WTC11 (cell line): ENCODE measurements at regions not wholly inside any gene's neighbourhood (a gene's known extent, or its start where the extent isn't known, plus 50 kb on each side); places are given as distances from the start of the nearest gene placed in this dataset.

ENCODE experiments used
- ATAC-seq: fragments of 200-7000 bp; cut with Tn5 transposase; 2 replicates; pipeline ENCODE4 v1.10.0; 2021; ENCODE audit warnings: mild to moderate bottlenecking, moderate library complexity
- CTCF ChIA-PET: fragments of 300-600 bp; sonication (Branson Sonifier 250); formaldehyde crosslinking; loops from one replicate; lab custom pipeline; 2021; ENCODE audit warnings: antibody characterized with exemption; lab: Charles Lee
- POLR2A ChIA-PET: fragments of 350-600 bp; sonication (Branson Sonifier 250); formaldehyde crosslinking; loops from one replicate; lab custom pipeline; 2021; ENCODE audit warnings: antibody characterized with exemption; lab: Charles Lee
- DNase-seq: peaks from one replicate; pipeline ENCODE4 v3.0.0; 2021; ENCODE audit warnings: low spot score
- H3K27ac Mint-ChIP-seq: 2 replicates; pipeline ENCODE4 v1.8.0; 2021; ENCODE audit warnings: mixed read lengths
- H3K27me3 Mint-ChIP-seq: 2 replicates; pipeline ENCODE4 v1.8.0; 2021; ENCODE audit warnings: low read depth, mild to moderate bottlenecking, moderate library complexity, mixed read lengths
- H3K36me3 Mint-ChIP-seq: 2 replicates; pipeline ENCODE4 v1.8.0; 2021; ENCODE audit warnings: mixed read lengths
- H3K4me1 Mint-ChIP-seq: 2 replicates; pipeline ENCODE4 v1.8.0; 2022; ENCODE audit warnings: mixed read lengths
- H3K4me3 Mint-ChIP-seq: 2 replicates; pipeline ENCODE4 v1.8.0; 2021; ENCODE audit warnings: mild to moderate bottlenecking, moderate library complexity, mixed read lengths
- H3K9me3 Mint-ChIP-seq: 2 replicates; pipeline ENCODE4 v1.8.0; 2021; ENCODE audit warnings: mixed read lengths
- AFF4 ChIP-seq: sonication (generic); formaldehyde crosslinking; IDR thresholded peaks from 2 replicates; pipeline ENCODE4 v1.8.1; 2023; ENCODE audit warnings: mild to moderate bottlenecking, missing genetic modification reagents, borderline replicate concordance
- ATF1 ChIP-seq: sonication (generic); formaldehyde crosslinking; IDR thresholded peaks from 2 replicates; pipeline ENCODE4 v1.8.1; 2023; ENCODE audit warnings: mild to moderate bottlenecking, moderate library complexity, missing genetic modification reagents
- ATF2 ChIP-seq: sonication (generic); formaldehyde crosslinking; IDR thresholded peaks from 2 replicates; pipeline ENCODE4 v1.8.1; 2022; ENCODE audit warnings: low read depth, missing genetic modification reagents, borderline replicate concordance
- CREM ChIP-seq: sonication (generic); formaldehyde crosslinking; IDR thresholded peaks from 2 replicates; pipeline ENCODE4 v1.8.1; 2022; ENCODE audit warnings: mild to moderate bottlenecking, missing genetic modification reagents, moderate library complexity
- CTCF ChIP-seq: fragments of 200-600 bp; IDR thresholded peaks from 2 replicates; pipeline ENCODE4 v1.8.0; 2022; ENCODE audit warnings: antibody characterized with exemption
- E2F5 ChIP-seq: sonication (generic); formaldehyde crosslinking; IDR thresholded peaks from 2 replicates; pipeline ENCODE4 v1.8.1; 2022; ENCODE audit warnings: mild to moderate bottlenecking, moderate library complexity, missing genetic modification reagents
- ELF4 ChIP-seq: sonication (generic); formaldehyde crosslinking; IDR thresholded peaks from 2 replicates; pipeline ENCODE4 v1.8.1; 2022; ENCODE audit warnings: low read depth, mild to moderate bottlenecking, moderate library complexity, missing genetic modification reagents
- FOXP1 ChIP-seq: sonication (generic); formaldehyde crosslinking; IDR thresholded peaks from 2 replicates; pipeline ENCODE4 v1.8.0; 2022; ENCODE audit warnings: missing genetic modification reagents, mild to moderate bottlenecking, moderate library complexity, borderline replicate concordance
- FOXP4 ChIP-seq: sonication (generic); formaldehyde crosslinking; IDR thresholded peaks from 2 replicates; pipeline ENCODE4 v1.8.0; 2022; ENCODE audit warnings: mild to moderate bottlenecking, missing genetic modification reagents
- IRF2 ChIP-seq: sonication (generic); formaldehyde crosslinking; IDR thresholded peaks from 2 replicates; pipeline ENCODE4 v1.8.0; 2022; ENCODE audit warnings: low read depth, missing genetic modification reagents, borderline replicate concordance
- JAZF1 ChIP-seq: fragments of 250-450 bp; sonication (Bioruptor Pico); IDR thresholded peaks from 2 replicates; pipeline ENCODE4 v1.9.0; 2021; ENCODE audit warnings: moderate library complexity, mild to moderate bottlenecking, inconsistent platforms
- KAT7 ChIP-seq: sonication (generic); formaldehyde crosslinking; IDR thresholded peaks from 2 replicates; pipeline ENCODE4 v1.8.1; 2023; ENCODE audit warnings: missing genetic modification reagents, mild to moderate bottlenecking, borderline replicate concordance
- RORB ChIP-seq: fragments of 250-450 bp; sonication (Bioruptor Pico); IDR thresholded peaks from 2 replicates; pipeline ENCODE4 v1.9.0; 2021; ENCODE audit warnings: mild to moderate bottlenecking
- USF1 ChIP-seq: sonication (generic); formaldehyde crosslinking; IDR thresholded peaks from 2 replicates; pipeline ENCODE4 v1.8.0; 2022; ENCODE audit warnings: mild to moderate bottlenecking, missing genetic modification reagents
- USF2 ChIP-seq: sonication (generic); formaldehyde crosslinking; IDR thresholded peaks from 2 replicates; pipeline ENCODE4 v1.8.1; 2023; ENCODE audit warnings: mild to moderate bottlenecking, missing genetic modification reagents, moderate library complexity
- ZNF232 ChIP-seq: sonication (generic); formaldehyde crosslinking; IDR thresholded peaks from 2 replicates; pipeline ENCODE4 v1.8.0; 2022; ENCODE audit warnings: mild to moderate bottlenecking, missing genetic modification reagents
- ZNF425 ChIP-seq: fragments of 250-450 bp; sonication (Bioruptor Pico); conservative IDR thresholded peaks from 2 replicates; pipeline ENCODE4 v1.9.0; 2021; ENCODE audit warnings: mild to moderate bottlenecking

- POLR2A ChIA-PET, result no interaction called here
Measured at GRCh38 chr5:129836321-129836720, 67.9 kb upstream of the CHSY3 start.

More at GRCh38 chr5:129836321-129836720, 67.9 kb upstream of the CHSY3 start:
- TF ChIP-seq ZNF425 (CRISPR knock-in tag), result no peak
- no peak for TF ChIP-seq ELF4 (CRISPR knock-in tag)
- no peak for TF ChIP-seq USF1 (CRISPR knock-in tag)
- no peak for TF ChIP-seq FOXP1 (CRISPR knock-in tag)
- TF ChIP-seq RORB (CRISPR knock-in tag), result no peak
- no peak for TF ChIP-seq KAT7 (CRISPR knock-in tag)
- no peak for TF ChIP-seq JAZF1 (CRISPR knock-in tag)
- no peak for TF ChIP-seq AFF4 (CRISPR knock-in tag)
- no peak for TF ChIP-seq ZNF232
- no peak for TF ChIP-seq FOXP4 (CRISPR knock-in tag)
- TF ChIP-seq CREM, result no peak
- no peak for TF ChIP-seq ATF2
- no peak for TF ChIP-seq CTCF
- no peak for TF ChIP-seq IRF2
- TF ChIP-seq ATF1 (CRISPR knock-in tag), result no peak
- TF ChIP-seq USF2 (CRISPR knock-in tag), result no peak
- no peak for TF ChIP-seq E2F5 (CRISPR knock-in tag)
- TF ChIP-seq, all 79 proteins: peak for 0
- CTCF ChIA-PET, result interaction anchor here (1.3 kb wide), 1 partner anchor 16 kb away, joined by 3 read pairs; no protein-coding TSS in a partner anchor
- Mint-ChIP-seq H3K36me3 (no peaks in the 10 kb centered on the region), H3K27ac (no peak overlapping the region), H3K9me3 (no peaks in the 10 kb centered on the region), H3K4me3 (no peak overlapping the region), H3K27me3 (no peaks in the 10 kb centered on the region), H3K4me1 (no peaks in the 10 kb centered on the region)
- ATAC-seq (no peak), DNase-seq (no peak)
